IMR-90 (cell line): ENCODE measurements at regions not wholly inside any gene's neighbourhood (a gene's known extent, or its start where the extent isn't known, plus 50 kb on each side); places are given as distances from the start of the nearest gene placed in this dataset.

Experiments used
- ATAC-seq: fragments of 200-7000 bp; cut with Tn5 transposase; 2 replicates; pipeline ENCODE4 v1.9.1; 2020; ENCODE audit warnings: low read depth, mild to moderate bottlenecking, moderate library complexity
- BruUV-seq: library from RNA; stranded (reverse); fragments of 400-500 nt; replicated peaks from 2 replicates; lab custom pipeline; 2021; lab: Mats Ljungman, UMichigan
- CTCF ChIA-PET: fragments of 300-600 bp; formaldehyde crosslinking; extraction: SDS; loops from one replicate; lab custom pipeline; 2021; ENCODE audit warnings: antibody characterized with exemption; lab: Yijun Ruan, JAX
- POLR2A ChIA-PET: fragments of 300-600 bp; sonication (Branson Sonifier 250); formaldehyde crosslinking; loops from one replicate; lab custom pipeline; 2022; ENCODE audit warnings: antibody characterized with exemption; ENCODE audit not compliant: unreplicated experiment; lab: Charles Lee
- DNase-seq: peaks from one replicate; pipeline ENCODE4 v3.0.0; 2013
- H2AFZ ChIP-seq: replicated peaks from 2 replicates; pipeline ENCODE3; 2013; ENCODE audit warnings: low read length, mild to moderate bottlenecking; ENCODE audit not compliant: poor library complexity
- H2AK5ac ChIP-seq: 2 replicates; pipeline ENCODE4 v1.6.1; 2013; ENCODE audit warnings: low read depth, low read length, inconsistent platforms
- H2AK9ac ChIP-seq: replicated peaks from 2 replicates; pipeline ENCODE3; 2013; ENCODE audit warnings: mild to moderate bottlenecking, low read depth, low read length, moderate library complexity; ENCODE audit not compliant: poor library complexity
- H2BK120ac ChIP-seq: 2 replicates; pipeline ENCODE4 v1.6.1; 2013; ENCODE audit warnings: low read depth, low read length, inconsistent platforms
- H2BK15ac ChIP-seq: 3 replicates; pipeline ENCODE4 v1.6.1; 2013; ENCODE audit warnings: low read depth, low read length, inconsistent platforms
- H2BK20ac ChIP-seq: 2 replicates; pipeline ENCODE4 v1.6.1; 2013; ENCODE audit warnings: low read depth, mild to moderate bottlenecking, inconsistent platforms, low read length, moderate library complexity
- H2BK5ac ChIP-seq: 2 replicates; pipeline ENCODE4 v1.6.1; 2013; ENCODE audit warnings: mild to moderate bottlenecking, low read depth, low read length, inconsistent platforms; ENCODE audit not compliant: poor library complexity, severe bottlenecking
- H3K14ac ChIP-seq: replicated peaks from 2 replicates; pipeline ENCODE4 v1.6.1; 2013; ENCODE audit warnings: low read depth, low read length, inconsistent platforms
- H3K18ac ChIP-seq: 2 replicates; pipeline ENCODE4 v1.6.1; 2013; ENCODE audit warnings: low read depth, low read length, control low read depth
- H3K23ac ChIP-seq: 2 replicates; pipeline ENCODE4 v1.6.1; 2013; ENCODE audit warnings: low read depth, low read length, inconsistent platforms
- H3K27ac ChIP-seq: 2 replicates; pipeline ENCODE4 v1.5.1; 2013; ENCODE audit warnings: mild to moderate bottlenecking, control low read depth, low read length; ENCODE audit not compliant: insufficient read depth
- H3K27me3 ChIP-seq: 2 replicates; pipeline ENCODE4 v1.6.1; 2013; ENCODE audit warnings: low read length; ENCODE audit not compliant: control insufficient read depth, insufficient read depth
- H3K36me3 ChIP-seq: 2 replicates; pipeline ENCODE4 v1.6.1; 2013; ENCODE audit warnings: low read length, mixed read lengths; ENCODE audit not compliant: control insufficient read depth, insufficient read depth
- H3K4ac ChIP-seq: 2 replicates; pipeline ENCODE4 v1.6.1; 2013; ENCODE audit warnings: low read depth, low read length, inconsistent platforms
- H3K4me1 ChIP-seq: 2 replicates; pipeline ENCODE4 v1.6.1; 2013; ENCODE audit warnings: low read length, mixed read lengths; ENCODE audit not compliant: control insufficient read depth, insufficient read depth
- H3K4me2 ChIP-seq: 2 replicates; pipeline ENCODE4 v1.6.1; 2013; ENCODE audit warnings: low read depth, mild to moderate bottlenecking, control low read depth, low read length, moderate library complexity
- H3K4me3 ChIP-seq: 2 replicates; pipeline ENCODE4 v1.5.1; 2013; ENCODE audit warnings: low read depth, mild to moderate bottlenecking, control low read depth, low read length, moderate library complexity; ENCODE audit not compliant: insufficient read depth
- H3K56ac ChIP-seq: 2 replicates; pipeline ENCODE4 v1.6.1; 2013; ENCODE audit warnings: low read length, inconsistent platforms; ENCODE audit not compliant: insufficient read depth; ENCODE audit errors: extremely low read depth
- H3K79me1 ChIP-seq, 2 experiments: 2 replicates each; pipeline ENCODE4 v1.6.1; 2013; ENCODE audit warnings: low read length in 2 of 2, inconsistent platforms in 1 of 2, low read depth in 1 of 2
- H3K9ac ChIP-seq: 2 replicates; pipeline ENCODE4 v1.6.1; 2013; ENCODE audit warnings: low read depth, low read length, control low read depth
- H3K9me1 ChIP-seq: 2 replicates; pipeline ENCODE4 v1.6.1; 2013; ENCODE audit warnings: low read length, inconsistent platforms; ENCODE audit not compliant: insufficient read depth
- H3K9me3 ChIP-seq: 2 replicates; pipeline ENCODE4 v1.6.1; 2013; ENCODE audit warnings: low read length; ENCODE audit not compliant: control insufficient read depth, insufficient read depth
- H4K20me1 ChIP-seq: 2 replicates; pipeline ENCODE4 v1.6.1; 2013; ENCODE audit warnings: low read length, inconsistent platforms; ENCODE audit not compliant: insufficient read depth
- H4K5ac ChIP-seq: 2 replicates; pipeline ENCODE4 v1.6.1; 2013; ENCODE audit warnings: mild to moderate bottlenecking, low read depth, low read length, control low read depth
- H4K8ac ChIP-seq, 2 experiments: 2 replicates each; pipeline ENCODE4 v1.6.1; 2013; ENCODE audit warnings: low read depth in 2 of 2, low read length in 2 of 2, control low read depth in 1 of 2, inconsistent platforms in 1 of 2
- H4K91ac ChIP-seq: 2 replicates; pipeline ENCODE4 v1.6.1; 2013; ENCODE audit warnings: low read depth, low read length, inconsistent platforms; ENCODE audit not compliant: insufficient read depth
- BHLHE40 ChIP-seq: fragments of 150-350 bp; IDR thresholded peaks from 2 replicates; pipeline ENCODE4 v1.6.1; 2016; ENCODE audit warnings: mild to moderate bottlenecking, low read depth, low read length
- CEBPB ChIP-seq: IDR thresholded peaks from 2 replicates; pipeline ENCODE4 v1.6.1; 2012; ENCODE audit warnings: low read depth, low read length, improper control_type of control experiment
- CHD1 ChIP-seq: IDR thresholded peaks from 2 replicates; pipeline ENCODE4 v1.6.1; 2012; ENCODE audit warnings: low read depth, low read length, improper control_type of control experiment
- CTCF ChIP-seq: conservative IDR thresholded peaks from 2 replicates; pipeline ENCODE4 v1.5.1; 2012; ENCODE audit warnings: mild to moderate bottlenecking, low read depth, low read length, improper control_type of control experiment
- ELK1 ChIP-seq: fragments of 150-350 bp; IDR thresholded peaks from 2 replicates; pipeline ENCODE4 v1.6.1; 2016; ENCODE audit warnings: low read depth, mild to moderate bottlenecking, low read length, moderate library complexity, borderline replicate concordance
- FOS ChIP-seq: fragments of 150-350 bp; IDR thresholded peaks from 2 replicates; pipeline ENCODE4 v1.6.1; 2016; ENCODE audit warnings: low read depth, low read length
- MAFK ChIP-seq: IDR thresholded peaks from 2 replicates; pipeline ENCODE4 v1.6.1; 2012; ENCODE audit warnings: low read depth, low read length, improper control_type of control experiment
- MAZ ChIP-seq: IDR thresholded peaks from 2 replicates; pipeline ENCODE4 v1.6.1; 2012; ENCODE audit warnings: low read depth, mild to moderate bottlenecking, low read length, improper control_type of control experiment, moderate library complexity, borderline replicate concordance
- MXI1 ChIP-seq: IDR thresholded peaks from 2 replicates; pipeline ENCODE4 v1.6.1; 2012; ENCODE audit warnings: low read depth, mild to moderate bottlenecking, low read length, moderate library complexity, borderline replicate concordance
- NFE2L2 ChIP-seq: fragments of 150-350 bp; IDR thresholded peaks from 2 replicates; pipeline ENCODE4 v1.6.1; 2016; ENCODE audit warnings: low read depth, mild to moderate bottlenecking, low read length
- POLR2A ChIP-seq: IDR thresholded peaks from 2 replicates; pipeline ENCODE4 v1.6.1; 2012; ENCODE audit warnings: mild to moderate bottlenecking, low read depth, low read length
- RAD21 ChIP-seq: IDR thresholded peaks from 2 replicates; pipeline ENCODE4 v1.6.1; 2012; ENCODE audit warnings: low read length, improper control_type of control experiment
- RCOR1 ChIP-seq: IDR thresholded peaks from 2 replicates; pipeline ENCODE4 v1.6.1; 2012; ENCODE audit warnings: mild to moderate bottlenecking, low read length, improper control_type of control experiment; ENCODE audit not compliant: insufficient replicate concordance
- RFX5 ChIP-seq: IDR thresholded peaks from 2 replicates; pipeline ENCODE4 v1.8.0; 2012; ENCODE audit warnings: low read depth, mild to moderate bottlenecking, low read length, moderate library complexity
- SMC3 ChIP-seq: fragments of 150-350 bp; IDR thresholded peaks from 2 replicates; pipeline ENCODE4 v1.6.1; 2016; ENCODE audit warnings: low read depth, mild to moderate bottlenecking, antibody characterized with exemption, low read length, moderate library complexity
- USF2 ChIP-seq: fragments of 150-350 bp; IDR thresholded peaks from 2 replicates; pipeline ENCODE4 v1.6.1; 2017; ENCODE audit warnings: mild to moderate bottlenecking, antibody characterized with exemption, low read length, low read depth
- WGBS, 2 experiments: methylation state at CpG; one replicate each; pipeline versions ENCODE4 v1.1.5 to v1.1.7; 2013; ENCODE audit warnings: missing lambda C conversion rate in 2 of 2; ENCODE audit not compliant: insufficient read length in 1 of 2; ENCODE audit errors: extremely low coverage in 2 of 2; 5-methylcytosine and 5-hydroxymethylcytosine counted together
- dilution Hi-C: fragments of 300-500 bp; cut with HindIII; formaldehyde crosslinking; loops from one replicate; pipeline ENCODE4 v1.14.3; 2018; ENCODE audit warnings: low sequenced_read_pairs; ENCODE audit not compliant: unreplicated experiment
- in situ Hi-C: fragments of 300-500 bp; cut with MboI; formaldehyde crosslinking; loops from 3 replicates; pipeline ENCODE4 v1.14.3; 2019; ENCODE audit warnings: low sequenced_read_pairs, inconsistent platforms, mixed read lengths
- intact Hi-C: fragments of 100-400 bp; cut with micrococcal nuclease; formaldehyde crosslinking; loops from 2 replicates; pipeline ENCODE4 v1.10.0; 2022

GRCh38 chr1:104294259-104294658, 544.6 kb downstream of the AMY1C start:
- CTCF ChIA-PET = no interaction called here
- no peak for ATAC-seq
- POLR2A ChIA-PET = no interaction called here
- peaks cover 9% of the 10 kb centered on the region for H3K9me3 ChIP-seq
- H2BK5ac ChIP-seq = no peak overlapping the region
- H4K8ac ChIP-seq = no peak overlapping the region
- H3K4me3 ChIP-seq = no peak overlapping the region
- no peak overlapping the region for H2AK5ac ChIP-seq
- no peak overlapping the region for H2BK15ac ChIP-seq
- intact Hi-C loops (no loop called here), in situ Hi-C loops (no loop called here), dilution Hi-C loops (no loop called here)
- WGBS, 2 experiments = no CpG with 5 or more reads among the region's 3 CpGs
- no peak overlapping the region for H3K4me2 ChIP-seq
- TF ChIP-seq MAZ (no peak), CHD1 (no peak), NFE2L2 (no peak), SMC3 (no peak), USF2 (no peak), CTCF (no peak), FOS (no peak), RFX5 (no peak), MXI1 (no peak), RAD21 (no peak), BHLHE40 (no peak), ELK1 (no peak), CEBPB (no peak), RCOR1 (no peak), POLR2A (no peak), MAFK (no peak)
- no peak overlapping the region for H3K4ac ChIP-seq
- H2BK120ac ChIP-seq = no peak overlapping the region
- H3K14ac ChIP-seq = no peak overlapping the region
- no peak overlapping the region for H2AK9ac ChIP-seq
- no peak overlapping the region for H3K27ac ChIP-seq
- H3K56ac ChIP-seq = no peak overlapping the region
- no peak overlapping the region for H3K9ac ChIP-seq
- H4K20me1 ChIP-seq = no peaks in the 10 kb centered on the region
- no peaks in the 10 kb centered on the region for H3K36me3 ChIP-seq
- H2AFZ ChIP-seq = no peak overlapping the region
- no peak for DNase-seq
- no peak overlapping the region for H2BK20ac ChIP-seq
- no peak overlapping the region for H3K23ac ChIP-seq
- H4K5ac ChIP-seq = no peak overlapping the region
- BruUV-seq = no TSS peak
- H3K9me1 ChIP-seq = no peaks in the 10 kb centered on the region
- no peaks in the 10 kb centered on the region for H3K4me1 ChIP-seq
- H3K18ac ChIP-seq = no peak overlapping the region
- no peaks in the 10 kb centered on the region for H3K79me1 ChIP-seq
- H3K27me3 ChIP-seq = no peaks in the 10 kb centered on the region
- no peak overlapping the region for H4K91ac ChIP-seq
